PC-9 (cell line): ENCODE measurements at regions not wholly inside any gene's neighbourhood (a gene's known extent, or its start where the extent isn't known, plus 50 kb on each side); places are given as distances from the start of the nearest gene placed in this dataset.

Experiments
- BruUV-seq: library from RNA; stranded (reverse); fragments of 400-500 nt; replicated peaks from 2 replicates; lab custom pipeline; 2021; lab: Mats Ljungman, UMichigan
- CTCF ChIA-PET: fragments of 300-600 bp; sonication (Branson Sonifier 250); formaldehyde crosslinking; loops from one replicate; lab custom pipeline; 2022; ENCODE audit warnings: antibody characterized with exemption; lab: Charles Lee
- POLR2A ChIA-PET: fragments of 300-600 bp; sonication (Branson Sonifier 250); formaldehyde crosslinking; loops from one replicate; lab custom pipeline; 2022; ENCODE audit warnings: antibody characterized with exemption; ENCODE audit not compliant: unreplicated experiment; lab: Charles Lee
- DNase-seq, 2 experiments: peaks; one replicate each; pipeline versions ENCODE4 v3.0.0 to v3.0.0-alpha.2; 2015 to 2022; ENCODE audit warnings: mixed read lengths in 1 of 2
- H2AFZ ChIP-seq: fragments of 200-600 bp; sonication (generic); 2 replicates; pipeline ENCODE4 v1.8.1; 2017; ENCODE audit warnings: antibody characterized with exemption
- H3F3A ChIP-seq: fragments of 200-600 bp; sonication (generic); 2 replicates; pipeline ENCODE4 v1.8.1; 2017; ENCODE audit warnings: antibody characterized with exemption, mild to moderate bottlenecking, low read depth; ENCODE audit not compliant: insufficient read depth
- H3K27ac ChIP-seq: fragments of 200-600 bp; sonication (generic); 2 replicates; pipeline ENCODE4 v1.6.1; 2016; ENCODE audit warnings: mixed run types
- H3K27me3 ChIP-seq: fragments of 200-600 bp; sonication (generic); 2 replicates; pipeline ENCODE4 v1.6.1; 2016; ENCODE audit warnings: low read depth, mixed run types; ENCODE audit not compliant: insufficient read depth
- H3K36me3 ChIP-seq: fragments of 200-600 bp; sonication (generic); 2 replicates; pipeline ENCODE4 v1.6.1; 2016; ENCODE audit warnings: low read depth, mixed run types
- H3K4me1 ChIP-seq: fragments of 200-600 bp; sonication (generic); replicated peaks from 2 replicates; pipeline ENCODE4 v1.6.1; 2016; ENCODE audit warnings: mixed run types; ENCODE audit not compliant: insufficient read depth
- H3K4me2 ChIP-seq: fragments of 200-600 bp; sonication (generic); 2 replicates; pipeline ENCODE4 v1.6.1; 2017; ENCODE audit warnings: mixed run types
- H3K4me3 ChIP-seq: fragments of 200-600 bp; sonication (generic); 2 replicates; pipeline ENCODE4 v1.6.1; 2016; ENCODE audit warnings: mixed run types
- H3K79me2 ChIP-seq: fragments of 200-600 bp; sonication (generic); 2 replicates; pipeline ENCODE4 v1.6.1; 2017; ENCODE audit warnings: low read depth, mixed run types
- H3K9me2 ChIP-seq: fragments of 200-600 bp; sonication (generic); 2 replicates; pipeline ENCODE4 v1.8.1; 2017; ENCODE audit warnings: mild to moderate bottlenecking; ENCODE audit not compliant: insufficient read depth
- H3K9me3 ChIP-seq: fragments of 200-600 bp; sonication (generic); 2 replicates; pipeline ENCODE4 v1.8.1; 2016; ENCODE audit warnings: low read depth; ENCODE audit not compliant: insufficient read depth
- H4K20me1 ChIP-seq: fragments of 200-600 bp; sonication (generic); 2 replicates; pipeline ENCODE4 v1.8.1; 2017; ENCODE audit not compliant: insufficient read depth
- CTCF ChIP-seq: fragments of 200-600 bp; sonication (generic); conservative IDR thresholded peaks from 2 replicates; pipeline ENCODE4 v1.6.1; 2017; ENCODE audit warnings: mixed run types, antibody characterized with exemption, mild to moderate bottlenecking, moderate library complexity
- EZH2 ChIP-seq: fragments of 200-600 bp; sonication (generic); IDR thresholded peaks from 2 replicates; pipeline ENCODE4 v1.8.0; 2017; ENCODE audit warnings: antibody characterized with exemption, low read depth
- intact Hi-C: fragments of 100-400 bp; cut with micrococcal nuclease; formaldehyde crosslinking; loops from one replicate; pipeline ENCODE4 v1.10.0; 2022; ENCODE audit not compliant: unreplicated experiment

- intact Hi-C loops: no loop called here
- Histone ChIP-seq H4K20me1 (no peaks in the 10 kb centered on the region), H3K4me2 (no peak overlapping the region), H3K27me3 (peaks cover 79% of the 10 kb centered on the region), H3K79me2 (no peaks in the 10 kb centered on the region), H3K27ac (no peak overlapping the region), H3K4me1 (no peaks in the 10 kb centered on the region), H3K9me2 (no peaks in the 10 kb centered on the region), H3K4me3 (no peak overlapping the region), H3F3A (no peaks in the 10 kb centered on the region), H3K9me3 (no peaks in the 10 kb centered on the region), H2AFZ (no peak overlapping the region), H3K36me3 (no peaks in the 10 kb centered on the region)
- no peak for TF ChIP-seq EZH2
- TF ChIP-seq CTCF: no peak
- POLR2A ChIA-PET: no interaction called here
- no TSS peak for BruUV-seq
- CTCF ChIA-PET: no interaction called here
- no peak for DNase-seq
Observed at GRCh38 chr11:131192628-131193027, 177.8 kb upstream of the NTM start.

GRCh38 chr11:131193031-131193501, 177.3 kb upstream of the NTM start:
- no peaks in the 10 kb centered on the region for H3K9me2 ChIP-seq
- POLR2A ChIA-PET: no interaction called here
- no peaks in the 10 kb centered on the region for H3K9me3 ChIP-seq
- no peak for DNase-seq
- H3F3A ChIP-seq: no peaks in the 10 kb centered on the region
- H4K20me1 ChIP-seq: no peaks in the 10 kb centered on the region
- peaks cover 81% of the 10 kb centered on the region for H3K27me3 ChIP-seq
- H3K4me1 ChIP-seq: no peaks in the 10 kb centered on the region
- H3K36me3 ChIP-seq: no peaks in the 10 kb centered on the region
- no peaks in the 10 kb centered on the region for H3K79me2 ChIP-seq
- no peak overlapping the region for H3K4me3 ChIP-seq
- no peak overlapping the region for H2AFZ ChIP-seq
- H3K27ac ChIP-seq: no peak overlapping the region
- TF ChIP-seq CTCF: no peak
- TF ChIP-seq EZH2: no peak
- intact Hi-C loops: no loop called here
- no TSS peak for BruUV-seq
- CTCF ChIA-PET: no interaction called here
- H3K4me2 ChIP-seq: no peak overlapping the region

- H3K9me3 ChIP-seq: no peaks in the 10 kb centered on the region
- ChIA-PET POLR2A (no interaction called here), CTCF (interaction anchor here (0.6 kb wide), 1 partner anchor 919 kb away, joined by 3 read pairs; no protein-coding TSS in a partner anchor)
- H3K4me3 ChIP-seq: no peak overlapping the region
- no peaks in the 10 kb centered on the region for H3K79me2 ChIP-seq
- H3K27ac ChIP-seq: no peak overlapping the region
- H3K36me3 ChIP-seq: no peaks in the 10 kb centered on the region
- TF ChIP-seq EZH2: no peak
- TF ChIP-seq CTCF: no peak
- H3K4me1 ChIP-seq: no peaks in the 10 kb centered on the region
- DNase-seq: no peak
- H3K27me3 ChIP-seq: peaks cover 92% of the 10 kb centered on the region
- no TSS peak for BruUV-seq
- no peaks in the 10 kb centered on the region for H3F3A ChIP-seq
- H2AFZ ChIP-seq: no peak overlapping the region
- no peak overlapping the region for H3K4me2 ChIP-seq
- intact Hi-C loops: no loop called here
- no peaks in the 10 kb centered on the region for H3K9me2 ChIP-seq
- H4K20me1 ChIP-seq: no peaks in the 10 kb centered on the region
Observed at GRCh38 chr11:131194726-131195125, 175.7 kb upstream of the NTM start.
